Head of caudate nucleus (tissue), 42 donors: ENCODE measurements at regions not wholly inside any gene's neighbourhood (a gene's known extent, or its start where the extent isn't known, plus 50 kb on each side); places are given as distances from the start of the nearest gene placed in this dataset.
"Not testable (repeated sequence)": the region's sequence is repeated elsewhere in the genome, so short reads cannot be mapped to it uniquely, and the experiment has no call there.

Experiments
- DNase-seq, 42 donors: peaks; one replicate each; pipeline versions ENCODE4 v3.0.0 to v3.0.0-alpha.2; 2020 to 2021; ENCODE audit warnings: mixed read lengths in 7 of 42
- intact Hi-C: fragments of 100-400 bp; cut with DNase I; formaldehyde crosslinking; loops from one replicate; pipeline ENCODE4 v1.15.0; 2022

DNA sequence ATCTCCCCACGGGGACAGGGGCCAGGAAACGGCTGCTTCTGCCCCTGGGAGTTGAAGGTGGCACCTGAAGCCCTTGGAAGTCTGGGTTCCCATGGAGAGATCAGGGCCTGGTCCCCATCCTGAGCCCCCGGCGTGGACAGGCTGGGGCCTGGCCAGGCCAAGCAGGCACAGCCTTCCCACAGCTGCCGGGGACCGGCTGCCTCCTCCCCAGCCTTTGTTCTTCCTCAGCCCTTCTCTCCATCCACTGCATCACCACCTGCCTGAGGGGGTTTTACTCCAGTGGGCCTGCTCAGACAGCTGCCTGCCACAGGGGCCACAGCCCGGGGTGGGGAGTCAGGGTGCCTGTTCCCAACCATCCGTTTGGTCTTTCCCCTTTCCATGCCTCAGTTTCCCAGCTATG is 187.7 kb downstream of the INHBB start:
- intact Hi-C loops: no loop called here
- DNase-seq: no peak

DNA sequence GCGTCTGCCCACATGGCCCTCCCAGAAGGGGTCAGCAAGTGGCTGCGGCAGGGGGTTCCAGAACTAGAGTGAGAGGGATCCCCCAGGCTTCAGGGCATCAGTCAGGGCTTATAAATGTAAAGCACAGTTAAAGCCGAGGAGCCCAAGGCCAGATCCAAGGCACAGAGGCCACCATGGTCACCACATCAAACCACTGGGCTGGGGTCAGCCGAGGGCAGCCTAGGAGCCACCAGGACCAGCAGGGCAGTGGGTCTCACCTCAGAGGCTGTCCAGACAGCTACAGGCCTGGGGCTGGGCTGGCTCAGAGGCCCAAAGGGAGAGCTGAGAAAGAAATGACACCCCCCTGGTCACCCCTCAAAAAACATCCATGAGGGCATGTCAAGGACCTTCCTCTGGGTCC is 188.5 kb downstream of the INHBB start:
- intact Hi-C loops: no loop called here
- peak in 1 of 42 donors; percentile 12 for DNase-seq

DNA sequence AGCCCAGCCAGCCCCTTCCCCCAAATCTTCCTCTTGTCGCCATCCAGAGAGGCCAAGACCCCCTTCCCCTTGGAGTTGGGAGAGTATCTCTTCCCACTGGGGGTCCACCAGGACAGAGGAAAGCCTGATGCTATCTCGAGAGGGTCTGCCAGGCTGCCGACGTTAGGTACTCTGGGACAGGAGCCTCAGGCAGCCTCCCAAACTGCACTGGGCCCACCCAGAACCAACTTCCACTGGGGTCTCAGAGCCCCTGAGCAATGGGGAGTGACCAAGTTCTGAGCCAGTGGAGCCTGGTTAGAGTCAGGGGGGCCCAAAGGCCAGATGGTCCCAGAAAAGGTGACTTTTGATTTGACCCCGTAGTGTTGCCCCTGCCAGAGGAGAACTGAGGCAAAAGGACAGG is 189.1 kb downstream of the INHBB start:
- intact Hi-C loops: no loop called here
- no peak for DNase-seq

DNA sequence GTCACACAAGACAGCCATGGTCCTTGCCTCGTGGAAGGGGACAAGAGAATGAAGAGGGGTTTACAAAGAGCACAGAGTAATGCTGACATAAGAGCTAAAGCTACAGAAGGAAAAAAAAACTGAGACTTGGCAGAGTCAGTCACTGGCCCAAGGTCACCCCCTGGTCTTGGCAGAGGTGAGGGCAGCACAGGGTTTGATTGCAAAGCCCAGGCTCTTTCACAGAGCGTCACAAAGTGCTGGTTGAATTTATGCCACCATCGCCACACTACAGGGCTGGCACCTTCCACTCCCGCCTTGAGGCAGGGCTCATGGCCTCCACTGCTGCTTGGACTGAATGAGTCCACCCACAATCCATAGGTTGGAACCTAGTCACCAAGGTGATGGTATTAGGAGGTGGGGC is 190.2 kb downstream of the INHBB start:
- intact Hi-C loops: no loop called here
- peak in 1 of 42 donors; percentile 27 for DNase-seq

DNA sequence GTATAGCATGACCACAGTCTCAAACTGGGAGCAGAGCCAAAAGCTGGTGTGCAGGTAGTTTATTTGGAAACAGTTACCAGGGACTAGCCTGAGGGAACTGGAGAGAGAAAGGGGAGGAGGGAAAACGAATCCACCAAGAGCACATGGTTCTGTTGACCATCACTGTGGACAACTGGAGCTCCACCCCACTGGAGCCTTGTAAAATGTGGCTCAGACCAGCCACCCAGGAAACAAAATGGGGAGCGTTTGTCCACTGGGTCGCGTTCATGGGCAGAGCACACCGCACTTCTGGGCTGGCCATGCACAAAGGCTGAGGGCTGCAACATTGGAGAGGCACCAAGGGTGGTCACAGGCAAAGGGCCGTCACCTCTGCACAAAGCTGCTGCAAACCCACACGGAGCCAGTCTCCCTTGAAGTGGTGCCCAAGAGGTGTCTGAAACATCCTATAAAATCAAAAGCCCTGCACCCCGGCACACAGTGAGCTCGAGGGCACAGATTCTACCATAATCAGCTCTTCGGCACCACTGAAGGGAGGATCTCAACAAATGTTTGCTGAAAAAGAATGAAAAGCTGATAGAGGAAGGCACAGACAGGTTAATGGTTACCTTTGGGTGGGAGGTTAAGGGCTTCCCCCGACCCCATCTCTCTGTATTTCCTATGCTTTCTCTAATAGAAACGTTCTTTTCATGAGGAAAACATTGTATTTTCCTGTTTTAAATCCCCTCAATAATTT is 192.9 kb downstream of the INHBB start:
- intact Hi-C loops: no loop called here

DNA sequence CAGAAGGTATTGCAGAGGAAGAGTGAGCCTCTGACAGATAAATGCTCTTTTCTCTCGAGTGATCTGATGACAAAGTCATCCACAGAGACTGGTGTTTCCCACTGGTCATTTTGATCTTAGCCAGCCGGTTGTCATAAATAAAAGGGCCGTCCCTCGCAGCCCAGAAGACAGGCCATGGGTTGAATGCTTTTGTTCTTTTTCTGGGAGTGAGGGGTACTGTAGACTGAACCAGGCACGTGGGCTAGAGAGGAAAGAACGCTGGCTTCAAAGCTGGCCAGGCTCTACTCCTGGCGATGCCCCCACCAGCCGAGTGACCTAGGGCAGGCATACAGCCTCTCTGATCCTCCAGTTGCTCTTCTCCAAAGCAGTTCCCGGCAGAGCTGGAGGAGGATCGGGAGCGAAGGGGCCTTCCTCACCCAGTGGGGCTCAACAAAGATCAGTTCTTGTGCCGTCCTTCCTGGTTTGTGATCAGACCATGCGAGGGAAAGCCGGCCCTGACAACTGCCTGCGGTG is 193.5 kb downstream of the INHBB start:
- no peak for DNase-seq
- intact Hi-C loops: no loop called here

More for the DNA sequence above, 192.9 kb downstream of the INHBB start:
- DNase-seq: no peak

DNA sequence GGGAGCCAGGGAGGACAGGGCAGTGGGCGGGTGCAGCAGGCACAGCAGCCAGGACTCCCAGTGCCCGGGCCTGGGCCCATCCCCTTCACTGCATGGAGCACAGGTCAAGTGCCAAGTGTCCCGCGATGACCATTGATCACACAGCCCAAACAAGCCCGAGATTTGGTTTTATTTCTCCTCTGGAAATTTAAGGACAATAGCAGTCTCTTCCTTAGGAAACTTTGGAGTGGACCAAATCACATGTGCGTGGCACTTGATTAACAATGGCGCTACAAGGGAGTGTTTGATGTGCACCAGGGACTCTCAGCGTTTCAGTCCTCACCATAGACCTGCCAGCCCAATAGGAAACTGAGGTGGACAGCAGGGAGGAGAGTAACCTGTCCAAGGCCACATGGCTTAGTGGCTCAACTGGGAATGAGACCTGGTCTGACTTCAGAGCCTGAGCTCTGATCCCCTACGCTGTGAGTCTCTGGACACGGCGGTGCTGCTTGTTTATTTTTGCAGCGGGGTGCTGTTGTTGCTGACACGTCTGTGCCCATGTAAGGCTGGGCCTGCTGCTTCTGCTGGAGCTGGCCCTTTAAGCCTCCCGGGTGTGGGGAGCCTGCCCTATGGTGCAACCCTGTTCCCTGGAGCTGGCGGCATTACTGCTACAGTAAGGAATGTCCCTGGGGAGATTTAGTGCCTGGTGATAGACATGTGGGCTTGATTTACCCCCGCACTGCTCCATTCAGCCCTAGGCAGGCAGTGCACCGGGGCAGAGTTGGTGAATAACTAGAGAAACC is 194.2 kb downstream of the INHBB start:
- intact Hi-C loops: no loop called here
- DNase-seq: no peak

DNA sequence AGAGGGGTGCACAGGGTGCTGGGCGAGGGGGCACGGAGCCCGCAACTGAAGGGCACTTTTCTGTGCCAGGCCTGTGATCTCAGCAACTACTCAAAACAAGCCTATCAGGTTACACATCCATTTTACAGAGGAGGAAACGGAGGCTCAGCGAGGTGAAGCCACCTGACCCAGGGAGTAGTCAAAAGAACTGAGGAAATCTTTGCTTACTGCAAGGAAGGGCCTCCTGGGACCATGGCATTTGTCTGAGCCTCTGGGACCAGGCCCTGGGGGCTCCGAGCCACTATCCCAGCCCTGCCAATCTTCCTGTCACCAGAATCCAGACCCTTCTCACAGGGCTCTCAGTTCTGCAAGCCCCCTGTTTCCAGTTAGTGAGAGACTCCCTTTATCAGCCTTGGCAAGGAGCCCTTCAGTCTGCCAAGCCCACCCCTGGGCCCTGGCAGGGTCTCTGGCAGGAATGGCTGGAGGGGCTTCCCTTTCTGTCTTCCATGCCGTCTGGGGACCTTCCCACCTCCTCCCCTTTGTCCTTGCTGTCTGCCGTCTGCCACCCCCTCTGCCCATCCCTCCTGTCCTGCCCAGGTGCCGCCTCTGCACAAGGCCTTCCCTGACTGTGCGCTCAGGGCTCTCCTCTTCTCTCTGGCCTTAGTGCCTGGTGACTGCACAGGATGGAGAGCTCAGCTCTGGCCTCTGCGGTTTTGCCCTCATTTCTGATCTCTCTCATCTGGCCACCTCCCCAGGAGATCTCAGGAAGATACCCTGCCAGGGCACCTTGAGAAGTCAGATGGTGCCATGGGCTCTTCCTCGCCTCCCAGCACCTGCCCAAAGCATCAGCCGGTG is 194.7 kb upstream of the GLI2 start:
- DNase-seq: no peak
- intact Hi-C loops: no loop called here

DNA sequence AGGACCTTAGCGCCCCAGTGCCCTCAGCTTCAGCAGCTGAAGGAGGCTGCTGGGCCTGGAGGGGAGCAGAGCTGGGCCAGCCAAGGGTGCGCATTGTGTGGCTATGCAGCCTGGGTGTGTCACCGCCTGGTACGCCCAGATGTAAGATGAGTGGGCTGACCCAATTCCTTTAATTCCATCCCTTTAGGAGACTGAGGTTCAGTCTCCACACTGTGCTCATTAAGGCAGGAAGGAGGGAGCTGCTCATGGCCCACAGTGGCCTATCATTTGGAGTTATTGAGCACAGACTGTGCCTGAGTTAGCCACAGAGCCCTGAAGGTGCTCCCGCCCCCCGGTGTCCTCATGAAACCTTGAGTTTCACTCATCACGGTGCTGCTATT is 194.1 kb upstream of the GLI2 start:
- intact Hi-C loops: no loop called here
- no peak for DNase-seq

DNA sequence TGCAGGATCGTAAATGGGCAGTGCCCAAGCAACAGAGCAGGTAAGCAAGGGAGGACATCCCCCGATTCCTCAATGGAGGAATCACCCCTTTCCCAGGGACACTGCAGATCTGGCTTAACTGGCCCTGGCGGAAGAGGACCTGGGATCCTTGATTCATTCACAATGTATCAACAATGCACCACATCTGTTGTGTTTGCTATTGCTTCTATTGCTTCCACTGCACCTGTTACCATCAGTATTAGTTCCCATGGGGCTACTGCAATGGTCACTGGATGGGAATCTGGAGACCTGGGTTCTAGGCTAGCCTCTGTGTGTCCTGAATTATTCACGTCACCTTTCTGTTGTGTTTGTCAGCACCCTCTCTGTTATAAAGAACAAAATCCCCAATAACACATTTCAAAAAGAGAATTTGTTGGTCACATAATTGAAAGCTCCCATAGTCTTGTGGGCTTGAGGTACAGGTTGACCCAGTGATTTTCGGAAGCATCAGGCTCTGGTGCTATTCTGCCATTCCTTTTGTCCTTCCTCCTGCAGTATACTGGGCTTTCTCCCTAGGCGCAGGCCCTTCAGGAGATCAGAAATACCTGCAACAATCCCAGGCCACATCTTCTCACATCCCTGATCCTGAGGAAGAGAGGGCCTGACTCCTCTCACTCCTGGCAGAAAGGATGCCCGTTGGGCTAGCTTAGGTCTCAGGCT is 193.5 kb upstream of the GLI2 start:
- intact Hi-C loops: no loop called here
- no peak for DNase-seq

DNA sequence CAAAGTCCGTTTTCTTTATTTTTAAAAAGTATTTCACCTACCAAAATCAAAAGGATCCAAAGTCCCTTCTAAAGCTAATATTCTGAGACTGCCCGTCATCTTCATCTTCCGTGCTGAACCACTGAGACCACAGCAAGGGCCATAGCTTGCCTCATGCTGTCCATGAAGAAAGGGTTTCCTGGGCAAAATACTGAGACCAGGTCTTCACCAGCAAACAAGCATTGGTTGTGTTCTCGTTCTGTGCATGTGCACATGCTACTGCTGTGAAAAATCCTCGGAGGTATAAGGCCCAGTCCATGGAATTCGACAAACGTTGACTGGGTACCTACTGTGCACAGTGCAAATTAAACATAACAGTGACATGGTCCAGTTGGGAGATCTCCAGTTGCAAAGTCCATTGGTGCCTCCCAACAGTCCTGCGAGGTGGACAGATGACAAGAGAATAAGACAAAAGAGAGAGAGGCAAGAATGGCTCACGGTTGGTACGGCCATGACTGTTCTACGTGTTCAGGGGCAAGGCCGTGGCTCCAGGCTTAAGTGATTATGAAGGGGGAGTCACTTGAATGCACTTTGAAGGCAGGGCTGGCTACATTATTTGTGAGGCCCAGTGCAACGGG is 192.6 kb upstream of the GLI2 start:
- DNase-seq: no peak
- intact Hi-C loops: no loop called here

DNA sequence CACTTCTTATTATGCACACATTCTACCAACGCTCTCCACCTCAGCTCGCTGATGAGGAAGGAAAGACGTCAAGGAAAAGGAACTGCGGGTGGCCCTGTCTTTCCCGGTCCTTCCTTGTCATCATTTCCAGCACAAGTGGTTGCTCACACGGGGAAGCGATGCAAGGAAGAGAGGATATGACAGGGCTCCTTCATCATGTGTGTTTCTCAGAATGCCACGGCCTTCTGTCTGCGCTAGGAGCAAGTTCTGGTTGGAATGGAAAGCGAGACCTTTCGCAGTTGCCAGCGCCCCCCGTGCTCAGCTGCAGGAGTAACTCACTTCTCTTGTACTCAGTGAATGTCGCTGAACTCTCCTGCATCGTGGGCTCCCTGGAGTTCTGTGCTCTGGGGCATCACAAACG is 191.8 kb upstream of the GLI2 start:
- no peak for DNase-seq
- intact Hi-C loops: no loop called here

DNA sequence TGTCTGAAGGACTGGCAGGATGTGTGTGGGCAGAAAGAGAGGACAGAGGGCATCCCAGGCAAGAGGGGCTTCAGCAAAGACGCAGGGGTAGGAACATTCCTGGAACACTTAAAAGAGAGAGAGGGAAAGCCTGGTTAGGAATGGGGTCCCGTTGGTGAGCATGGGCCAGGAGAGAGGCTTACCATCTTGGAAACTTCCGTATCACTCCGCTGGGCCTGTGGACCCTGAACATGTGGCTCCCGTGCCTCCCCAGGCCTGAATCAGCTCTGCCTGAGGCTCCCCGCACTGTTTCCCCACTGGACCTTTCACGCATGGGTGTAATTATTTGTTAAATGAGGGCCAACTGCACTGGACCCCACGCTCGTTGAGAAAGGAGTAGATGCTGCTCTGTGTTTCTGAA is 191.1 kb upstream of the GLI2 start:
- intact Hi-C loops: no loop called here
- no peak for DNase-seq

DNA sequence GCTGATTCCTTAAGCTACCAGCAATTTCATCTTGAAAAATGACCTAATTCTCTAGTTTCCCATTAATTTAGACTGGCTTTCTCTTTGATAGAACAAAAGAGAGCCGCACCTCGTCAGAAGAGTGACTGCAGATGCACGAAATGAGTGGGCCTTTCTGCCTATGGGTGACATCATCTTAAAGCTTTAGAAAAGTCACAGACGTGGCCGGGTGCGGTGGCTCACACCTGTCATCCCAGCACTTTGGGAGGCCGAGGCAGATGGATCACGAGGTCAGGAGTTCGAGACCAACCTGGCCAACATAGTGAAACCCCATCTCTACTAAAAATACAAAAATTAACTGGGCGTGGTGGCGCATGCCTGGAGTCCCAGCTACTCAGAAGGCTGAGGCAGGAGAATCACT is 190.7 kb upstream of the GLI2 start:
- intact Hi-C loops: not testable (repeated sequence)

DNA sequence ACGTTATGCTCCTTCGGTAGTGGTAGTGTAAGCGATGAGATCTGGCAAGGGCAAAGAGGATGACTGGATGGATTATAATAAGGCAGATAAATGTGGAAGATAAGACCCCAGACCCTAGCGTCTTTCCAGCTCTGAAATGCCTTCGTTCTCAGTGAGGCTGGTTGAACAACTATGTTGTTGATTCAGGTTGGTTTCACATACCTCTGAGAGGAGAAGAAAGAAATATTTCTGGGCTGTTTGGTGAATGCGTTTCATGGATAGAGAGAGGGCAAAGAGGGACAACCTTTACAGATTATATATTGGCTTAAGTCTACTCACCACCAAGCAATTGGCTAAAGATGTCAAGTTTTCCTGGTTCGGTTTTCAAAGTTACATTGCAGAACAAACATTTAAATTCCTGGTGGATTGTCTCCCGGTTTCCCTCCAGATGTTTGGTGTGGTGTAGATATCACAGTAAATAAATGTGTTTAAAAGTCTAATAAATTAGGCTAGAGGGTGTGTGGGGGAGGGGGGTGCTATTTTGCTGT is 190.1 kb upstream of the GLI2 start:
- intact Hi-C loops: no loop called here
- DNase-seq: no peak

More for the DNA sequence above, 190.7 kb upstream of the GLI2 start:
- not testable (repeated sequence) for DNase-seq

DNA sequence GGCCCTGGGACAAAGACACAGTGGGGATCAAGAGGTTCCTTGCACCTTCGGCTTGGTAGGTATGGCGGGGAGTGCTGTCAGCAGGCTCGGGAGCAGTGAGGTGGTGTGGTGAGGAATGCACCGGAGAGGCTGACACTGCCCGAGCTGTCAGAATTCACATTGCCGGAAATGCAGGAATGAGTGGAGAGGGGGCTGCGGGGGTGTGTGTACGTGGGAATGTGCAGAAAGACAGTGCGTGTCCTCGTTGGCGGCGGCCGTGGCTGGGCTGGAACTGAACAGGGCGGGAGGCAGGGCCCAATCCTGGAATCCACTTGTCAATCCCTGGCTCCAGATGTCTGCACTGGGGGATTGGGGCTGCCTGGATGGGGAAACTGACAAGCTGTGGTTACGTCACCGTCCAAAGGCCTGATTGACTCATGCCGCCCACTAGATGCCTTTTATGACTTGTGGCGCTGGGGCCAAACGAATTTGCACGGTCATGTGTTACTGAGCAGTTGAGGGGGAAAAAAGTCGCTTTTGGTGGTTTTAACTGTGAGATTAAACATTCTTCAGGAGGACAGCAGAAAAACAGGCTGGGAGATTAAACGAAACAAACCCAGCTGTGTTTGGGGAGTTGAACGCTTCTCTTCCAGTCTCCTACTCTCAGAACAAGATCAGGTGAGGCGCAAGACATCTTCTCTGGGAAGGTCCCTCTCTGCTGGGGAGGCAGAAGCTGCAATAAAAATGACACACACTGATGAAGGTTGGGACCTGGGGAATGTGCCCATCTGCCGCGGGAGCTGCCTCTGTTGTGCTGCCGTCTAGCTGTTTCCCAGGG is 189.4 kb upstream of the GLI2 start:
- DNase-seq: no peak
- intact Hi-C loops: no loop called here

DNA sequence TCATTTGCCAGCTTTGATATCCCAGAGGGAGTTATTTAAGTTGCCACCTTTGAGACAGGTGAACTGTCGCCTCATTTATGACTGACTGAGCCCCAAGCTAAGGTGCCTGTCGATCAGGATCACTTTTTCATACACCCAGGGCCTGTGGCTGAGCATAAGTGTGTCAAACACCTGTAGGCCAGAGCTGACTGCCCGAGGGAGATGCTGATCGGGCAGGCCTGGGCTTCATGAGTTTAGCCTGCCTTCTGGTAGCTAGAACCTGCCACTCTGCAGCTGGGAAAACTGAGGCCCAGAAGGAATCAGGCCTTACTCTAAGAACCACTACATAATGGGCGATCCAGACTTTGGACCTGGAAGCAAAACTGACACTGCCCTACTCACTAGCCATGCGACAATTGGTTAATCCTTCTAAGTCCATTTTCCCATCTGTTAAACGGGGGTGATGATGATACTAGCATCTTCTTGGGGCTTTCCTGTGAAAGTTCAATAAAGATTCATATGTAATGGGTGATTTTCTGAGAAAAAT is 188.7 kb upstream of the GLI2 start:
- no peak for DNase-seq
- intact Hi-C loops: no loop called here
